Astrocyte of the cerebellum (primary cell): ENCODE measurements at regions not wholly inside any gene's neighbourhood (a gene's known extent, or its start where the extent isn't known, plus 50 kb on each side); places are given as distances from the start of the nearest gene placed in this dataset.
"Not testable (repeated sequence)": the region's sequence is repeated elsewhere in the genome, so short reads cannot be mapped to it uniquely, and the experiment has no call there.

Source experiments
- DNase-seq: peaks from one replicate; pipeline ENCODE4 v3.0.0-alpha.2; 2011; ENCODE audit warnings: low read depth
- H3K4me3 ChIP-seq: 2 replicates; pipeline ENCODE4 v1.5.1; 2011; ENCODE audit warnings: mild to moderate bottlenecking, low read depth, low read length, moderate library complexity
- CTCF ChIP-seq: IDR thresholded peaks from 2 replicates; pipeline ENCODE4 v1.5.1; 2012; ENCODE audit warnings: low read length, low read depth, moderate library complexity, mild to moderate bottlenecking; ENCODE audit errors: missing control alignments
- in situ Hi-C: cut with HindIII; loops from 2 replicates; pipeline ENCODE4 v1.10.0; 2017; ENCODE audit warnings: low sequenced_read_pairs

DNA sequence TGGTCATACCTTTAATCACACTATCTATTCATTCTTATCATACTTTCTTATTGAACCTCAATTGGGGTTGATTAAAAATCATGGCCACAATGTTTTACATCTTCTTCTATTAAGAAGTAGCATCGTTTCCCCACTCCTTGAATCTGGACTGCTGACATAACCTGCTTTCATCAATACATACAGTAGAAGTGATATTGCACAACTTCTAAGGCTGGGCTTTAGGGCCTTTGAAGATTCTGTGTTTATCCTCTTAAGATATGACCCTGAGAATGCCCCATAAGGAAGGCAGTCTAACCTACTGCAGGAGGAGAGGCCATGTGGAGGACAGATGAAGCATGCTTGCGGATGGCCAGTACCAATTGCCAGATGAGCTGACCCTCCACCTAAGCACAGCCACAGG is 1142.8 kb upstream of the SEL1L start:
- TF ChIP-seq CTCF, result no peak
- no peak for DNase-seq
- in situ Hi-C loops, result no loop called here
- no peak overlapping the region for H3K4me3 ChIP-seq

DNA sequence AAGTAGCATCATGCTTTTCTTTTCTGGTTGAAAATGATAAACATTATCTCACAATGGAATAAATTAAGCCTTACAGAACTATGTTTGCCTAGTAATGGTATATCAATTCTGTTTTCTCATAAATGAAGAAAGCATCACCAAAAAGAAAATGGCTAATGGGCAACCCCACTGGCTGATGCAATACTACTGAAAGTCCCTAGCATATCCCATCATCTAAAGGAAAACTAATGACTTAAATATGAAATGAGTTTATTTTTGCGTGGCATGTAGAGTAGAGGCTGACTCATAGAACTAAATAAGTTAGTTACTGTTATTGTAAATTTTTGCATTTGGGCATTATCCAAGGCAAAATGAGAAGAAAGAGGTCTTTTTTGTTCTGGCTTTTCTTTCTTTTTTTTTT is 1156.3 kb upstream of the SEL1L start:
- no peak for TF ChIP-seq CTCF
- no peak for DNase-seq
- H3K4me3 ChIP-seq, result no peak overlapping the region
- in situ Hi-C loops, result no loop called here

DNA sequence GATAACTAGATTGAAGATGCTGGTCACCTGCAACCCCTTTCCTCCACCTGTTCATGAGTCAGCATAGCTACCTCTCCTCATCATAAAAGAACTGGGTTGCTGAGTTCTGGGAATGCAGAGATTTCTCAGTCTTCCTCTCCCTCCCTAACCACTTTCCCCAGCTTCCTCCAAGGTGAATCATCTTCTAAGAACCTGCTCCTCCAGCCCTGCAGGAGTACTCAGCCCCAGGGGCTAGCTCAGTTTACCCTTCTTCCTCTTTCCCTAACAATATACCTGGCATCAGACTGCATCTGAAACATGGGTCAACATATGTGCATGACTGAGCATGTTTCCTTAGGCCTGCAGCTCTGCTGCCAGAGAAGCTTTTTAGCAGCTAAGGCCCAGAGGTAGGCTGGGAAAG is 1157.5 kb upstream of the SEL1L start:
- in situ Hi-C loops, DNase-seq, H3K4me3 ChIP-seq: not testable (repeated sequence)

DNA sequence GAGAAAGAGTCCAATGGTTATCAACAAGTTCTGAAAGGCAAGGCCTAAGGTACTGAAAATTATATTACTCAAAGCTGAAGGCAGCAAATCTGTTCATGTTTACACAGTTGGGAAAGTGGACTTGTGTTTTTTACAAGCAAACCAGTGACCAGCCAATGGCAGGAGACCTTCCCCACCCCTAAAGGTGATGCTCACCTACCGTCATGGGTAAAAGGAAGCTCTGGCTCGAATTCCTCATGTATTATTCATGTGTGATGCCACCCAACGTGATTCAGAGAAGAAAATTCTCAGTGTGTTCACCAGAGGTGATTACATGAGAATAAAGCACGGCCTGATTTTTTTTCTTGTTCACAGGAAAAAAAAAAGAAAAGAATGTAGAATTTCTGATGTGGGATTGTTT is 1161.2 kb upstream of the SEL1L start:
- in situ Hi-C loops, result no loop called here
- TF ChIP-seq CTCF, result no peak
- DNase-seq, result no peak
- no peak overlapping the region for H3K4me3 ChIP-seq

GRCh38 chr14:82704218-82704617 is 1170.6 kb upstream of the SEL1L start:
- in situ Hi-C loops, result no loop called here
- TF ChIP-seq CTCF, result no peak
- DNase-seq, result no peak
- H3K4me3 ChIP-seq, result no peak overlapping the region

DNA sequence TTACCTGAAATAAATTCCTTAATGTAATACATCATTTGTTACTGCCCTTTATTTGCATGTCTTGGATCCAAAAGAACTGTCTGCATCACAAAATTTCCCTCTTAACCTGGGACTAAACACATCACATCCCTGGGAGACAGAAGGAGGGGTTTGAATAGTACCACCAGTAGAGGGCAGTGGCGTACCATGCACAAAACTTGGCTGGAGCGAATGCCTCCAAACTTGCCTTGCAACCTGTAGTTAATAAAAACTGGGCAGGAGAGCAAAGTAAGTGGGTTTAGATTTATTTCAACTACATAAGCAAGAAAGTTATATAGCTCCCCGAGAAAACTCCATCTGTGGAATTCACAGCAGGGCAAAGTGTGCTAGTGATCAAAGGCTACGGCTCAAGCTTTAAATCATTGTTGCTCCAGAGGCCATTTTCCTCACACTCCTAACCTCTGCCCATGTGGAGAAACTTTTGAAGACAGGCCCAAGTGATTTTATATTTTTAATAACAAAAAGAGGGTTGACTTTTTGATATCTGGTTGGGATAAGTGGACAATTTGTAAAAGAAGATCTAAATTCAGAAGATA is 1176.7 kb upstream of the SEL1L start:
- H3K4me3 ChIP-seq, result no peak overlapping the region
- peak; percentile 90 for TF ChIP-seq CTCF
- peak; percentile 61 for DNase-seq
- in situ Hi-C loops, result no loop called here

- no peak overlapping the region for H3K4me3 ChIP-seq
- in situ Hi-C loops, result no loop called here
- no peak for TF ChIP-seq CTCF
- no peak for DNase-seq
Measured at GRCh38 chr14:82719617-82720016, 1186.0 kb upstream of the SEL1L start.
